ENCODE measurements at regions not wholly inside any gene's neighbourhood (a gene's known extent, or its start where the extent isn't known, plus 50 kb on each side); places are given as distances from the start of the nearest gene placed in this dataset.
A peak's percentile ranks its signal among the peaks of the same experiment; 100 is the strongest.

DNA sequence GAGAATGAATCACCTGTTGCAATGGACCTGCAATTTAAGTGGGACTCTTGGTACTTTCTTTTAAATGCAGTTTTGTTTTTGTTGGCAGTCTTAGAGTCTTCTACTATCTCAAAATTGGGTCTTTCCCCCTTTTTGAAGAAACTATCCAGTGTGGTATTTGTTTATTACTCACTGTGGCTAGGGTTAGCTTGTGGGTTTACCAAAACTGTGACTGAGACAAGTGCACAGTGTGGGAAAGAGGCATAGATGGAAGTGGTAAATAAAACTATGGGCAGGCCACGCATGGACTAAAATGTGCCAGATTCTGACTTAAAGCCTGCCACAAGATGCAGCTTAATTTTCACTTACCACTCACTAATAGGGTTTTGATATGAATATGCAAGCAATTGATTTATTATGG, 1441.7 kb downstream of the PLA2G4A start:
- TF ChIP-seq, protein P1, sequence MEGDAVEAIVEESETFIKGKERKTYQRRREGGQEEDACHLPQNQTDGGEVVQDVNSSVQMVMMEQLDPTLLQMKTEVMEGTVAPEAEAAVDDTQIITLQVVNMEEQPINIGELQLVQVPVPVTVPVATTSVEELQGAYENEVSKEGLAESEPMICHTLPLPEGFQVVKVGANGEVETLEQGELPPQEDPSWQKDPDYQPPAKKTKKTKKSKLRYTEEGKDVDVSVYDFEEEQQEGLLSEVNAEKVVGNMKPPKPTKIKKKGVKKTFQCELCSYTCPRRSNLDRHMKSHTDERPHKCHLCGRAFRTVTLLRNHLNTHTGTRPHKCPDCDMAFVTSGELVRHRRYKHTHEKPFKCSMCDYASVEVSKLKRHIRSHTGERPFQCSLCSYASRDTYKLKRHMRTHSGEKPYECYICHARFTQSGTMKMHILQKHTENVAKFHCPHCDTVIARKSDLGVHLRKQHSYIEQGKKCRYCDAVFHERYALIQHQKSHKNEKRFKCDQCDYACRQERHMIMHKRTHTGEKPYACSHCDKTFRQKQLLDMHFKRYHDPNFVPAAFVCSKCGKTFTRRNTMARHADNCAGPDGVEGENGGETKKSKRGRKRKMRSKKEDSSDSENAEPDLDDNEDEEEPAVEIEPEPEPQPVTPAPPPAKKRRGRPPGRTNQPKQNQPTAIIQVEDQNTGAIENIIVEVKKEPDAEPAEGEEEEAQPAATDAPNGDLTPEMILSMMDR (IDR thresholded peaks at IDR 0.05; ENCODE audit: low read depth, low read length) = no peak
- no peak for DNase-seq (ENCODE audit: low read depth, low spot score)
- H3K4me3 ChIP-seq (ENCODE audit: low read depth, low read length) = no peak overlapping the region
- in situ Hi-C loops (cut with HindIII; ENCODE audit: low sequenced_read_pairs) = no loop called here

DNA sequence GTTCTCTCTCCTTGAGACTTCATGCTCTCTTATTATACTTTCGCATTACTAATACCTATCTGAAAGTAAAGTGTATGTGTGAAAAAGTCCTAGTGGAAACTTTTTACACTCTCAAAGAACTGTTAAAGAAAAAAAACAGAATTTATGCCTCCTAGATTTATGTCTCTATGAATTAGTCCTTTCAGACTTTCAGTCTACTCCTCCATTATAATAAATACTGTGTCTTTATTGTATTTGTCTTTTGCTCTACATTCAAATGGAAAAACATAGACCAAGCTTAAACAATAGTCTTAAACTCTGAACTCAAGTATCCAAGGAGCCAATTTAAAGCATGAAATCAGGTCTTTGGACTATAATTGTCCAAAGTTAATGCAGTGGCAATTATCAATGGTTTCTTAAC, 1449.0 kb downstream of the PLA2G4A start:
- TF ChIP-seq, protein P1 (IDR thresholded peaks at IDR 0.05; ENCODE audit: low read depth, low read length) = no peak
- no peak for DNase-seq (ENCODE audit: low read depth, low spot score)
- in situ Hi-C loops (cut with HindIII; ENCODE audit: low sequenced_read_pairs) = no loop called here
- H3K4me3 ChIP-seq (ENCODE audit: low read depth, low read length) = no peak overlapping the region

DNA sequence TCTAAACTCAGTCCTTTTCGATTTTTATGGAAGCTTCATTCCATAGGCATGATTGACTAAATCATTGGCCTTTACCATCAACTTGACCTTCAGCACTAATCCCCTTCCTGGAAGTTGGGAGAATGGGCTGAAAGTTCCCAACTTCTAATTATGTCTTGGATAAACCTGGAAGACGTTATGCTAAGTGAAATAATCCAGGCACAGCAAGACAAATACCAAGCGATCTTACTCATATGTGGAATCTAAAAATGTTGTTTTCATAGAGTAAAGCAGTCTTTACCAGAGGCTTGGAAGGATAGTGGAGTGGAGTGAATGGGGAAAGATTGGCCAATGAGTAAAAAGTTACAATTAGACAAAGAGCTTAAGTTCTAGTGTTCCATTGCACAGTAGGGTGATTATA, 1453.2 kb downstream of the PLA2G4A start:
- no peak overlapping the region for H3K4me3 ChIP-seq (ENCODE audit: low read depth, low read length)
- peak; percentile 20 for DNase-seq (ENCODE audit: low read depth, low spot score)
- in situ Hi-C loops (cut with HindIII; ENCODE audit: low sequenced_read_pairs) = no loop called here
- TF ChIP-seq, protein P1 (IDR thresholded peaks at IDR 0.05; ENCODE audit: low read depth, low read length) = no peak

DNA sequence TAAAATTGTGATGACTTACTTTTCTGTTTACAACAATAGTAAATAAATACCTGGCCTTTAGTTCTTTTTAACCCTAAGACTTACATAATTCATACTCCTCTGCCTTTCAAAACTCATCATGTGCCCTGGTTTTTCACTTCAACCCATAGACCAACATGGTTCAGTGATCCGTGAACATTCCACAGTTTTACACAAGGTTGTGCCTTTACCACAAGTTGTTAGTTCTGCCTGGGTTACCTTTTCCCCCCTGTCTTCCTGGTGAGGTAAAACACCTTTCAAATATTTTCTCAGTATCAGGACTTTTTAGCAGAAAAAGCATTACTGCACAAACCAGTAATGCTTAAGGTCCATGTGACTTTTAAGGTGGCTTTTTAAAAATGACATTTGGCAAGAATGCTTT, 1466.4 kb downstream of the PLA2G4A start:
- TF ChIP-seq, protein P1 (IDR thresholded peaks at IDR 0.05; ENCODE audit: low read depth, low read length) = no peak
- no peak overlapping the region for H3K4me3 ChIP-seq (ENCODE audit: low read depth, low read length)
- no peak for DNase-seq (ENCODE audit: low read depth, low spot score)
- in situ Hi-C loops (cut with HindIII; ENCODE audit: low sequenced_read_pairs) = no loop called here

DNA sequence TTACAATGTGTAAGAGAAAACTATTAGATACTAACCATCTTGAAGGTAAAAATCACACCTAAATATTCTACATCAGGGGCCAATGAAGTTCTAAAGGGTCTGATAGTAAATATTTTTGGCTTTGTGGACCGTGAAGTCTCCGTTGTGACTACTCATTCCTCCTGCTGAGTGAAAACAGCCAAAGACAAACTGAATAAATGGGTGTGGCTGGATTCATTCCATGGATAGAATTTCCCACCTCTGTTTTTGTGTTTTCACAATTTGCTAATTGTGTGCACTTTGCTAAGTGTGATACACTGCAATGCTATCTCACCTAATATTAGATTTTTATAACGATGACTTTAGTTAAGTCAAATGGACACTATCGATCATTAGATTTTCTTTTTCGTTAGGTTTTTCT, 1474.0 kb downstream of the PLA2G4A start:
- TF ChIP-seq, protein P1 (IDR thresholded peaks at IDR 0.05; ENCODE audit: low read depth, low read length) = no peak
- in situ Hi-C loops (cut with HindIII; ENCODE audit: low sequenced_read_pairs) = no loop called here
- no peak overlapping the region for H3K4me3 ChIP-seq (ENCODE audit: low read depth, low read length)
- no peak for DNase-seq (ENCODE audit: low read depth, low spot score)

DNA sequence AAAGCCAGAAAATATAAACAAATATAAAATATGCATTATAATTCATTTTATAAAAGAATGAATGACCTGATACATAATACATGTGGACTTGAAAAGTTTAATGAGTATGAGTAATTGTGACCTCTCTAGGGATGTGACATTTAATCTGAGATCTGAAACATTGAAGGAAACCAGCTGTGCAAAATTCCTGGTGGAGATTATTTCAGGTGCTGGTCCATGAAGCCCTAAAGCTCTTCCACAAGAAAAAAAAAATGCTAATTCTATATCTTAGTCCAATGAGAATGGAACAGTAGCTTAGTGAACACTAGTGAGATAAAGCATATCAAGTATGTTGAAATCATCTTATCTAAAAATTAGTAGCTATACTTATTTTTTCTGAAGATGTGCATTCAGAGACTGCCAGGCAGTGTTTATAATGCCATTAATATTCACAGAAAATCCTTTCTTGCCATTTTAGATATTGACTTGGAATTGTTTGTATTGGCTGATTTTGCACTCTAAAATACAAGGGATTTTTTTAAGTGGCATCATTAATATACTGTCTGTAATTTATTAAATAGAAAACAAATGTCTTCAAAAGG, 1485.9 kb downstream of the PLA2G4A start:
- no peak overlapping the region for H3K4me3 ChIP-seq (ENCODE audit: low read depth, low read length)
- in situ Hi-C loops (cut with HindIII; ENCODE audit: low sequenced_read_pairs) = no loop called here
- DNase-seq (ENCODE audit: low read depth, low spot score) = no peak
- TF ChIP-seq, protein P1 (IDR thresholded peaks at IDR 0.05; ENCODE audit: low read depth, low read length) = no peak

DNA sequence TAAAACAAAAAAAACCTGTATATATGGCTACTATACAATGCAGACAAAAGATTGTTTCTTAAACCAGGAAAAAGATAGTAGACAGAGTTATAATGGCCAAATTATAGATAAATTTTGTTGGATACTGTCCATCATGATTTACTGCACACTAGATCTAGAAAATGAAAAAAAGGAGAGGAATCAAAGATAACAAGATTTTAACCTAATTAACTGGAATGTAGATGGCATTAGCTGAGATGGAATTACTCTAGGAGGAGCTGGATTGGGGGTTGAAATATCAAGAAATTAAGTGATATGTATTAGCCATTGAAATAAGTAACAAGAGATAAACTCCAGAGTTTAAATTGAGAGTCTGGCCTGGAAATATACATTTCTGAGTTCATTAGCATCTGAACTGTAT, 1489.1 kb downstream of the PLA2G4A start:
- TF ChIP-seq, protein P1 (IDR thresholded peaks at IDR 0.05; ENCODE audit: low read depth, low read length) = no peak
- H3K4me3 ChIP-seq (ENCODE audit: low read depth, low read length) = no peak overlapping the region
- DNase-seq (ENCODE audit: low read depth, low spot score) = no peak
- in situ Hi-C loops (cut with HindIII; ENCODE audit: low sequenced_read_pairs) = no loop called here

Data from astrocyte of the spinal cord (primary cell).